Fibroblast of lung (primary cell): ENCODE measurements at regions not wholly inside any gene's neighbourhood (a gene's known extent, or its start where the extent isn't known, plus 50 kb on each side); places are given as distances from the start of the nearest gene placed in this dataset.

Experiments used
- DNase-seq, 2 donors: peaks; one replicate each; pipeline versions ENCODE4 v3.0.0 to v3.0.0-alpha.2; 2010; ENCODE audit warnings: low read depth in 2 of 2
- H2AFZ ChIP-seq: 2 replicates; pipeline ENCODE4 v1.5.1; 2012; ENCODE audit warnings: low read length, control low read depth, inconsistent platforms
- H3K27ac ChIP-seq: 2 replicates; pipeline ENCODE4 v1.5.1; 2011; ENCODE audit warnings: low read length, control low read depth; ENCODE audit not compliant: insufficient read depth
- H3K27me3 ChIP-seq: 2 replicates; pipeline ENCODE4 v1.5.1; 2011; ENCODE audit warnings: mild to moderate bottlenecking, low read length; ENCODE audit not compliant: control insufficient read depth, insufficient read depth
- H3K36me3 ChIP-seq: 2 replicates; pipeline ENCODE4 v1.5.1; 2011; ENCODE audit warnings: low read length; ENCODE audit not compliant: control insufficient read depth, insufficient read depth
- H3K4me1 ChIP-seq: 2 replicates; pipeline ENCODE4 v1.5.1; 2011; ENCODE audit warnings: low read length; ENCODE audit not compliant: control insufficient read depth, insufficient read depth; ENCODE audit errors: extremely low read depth
- H3K4me2 ChIP-seq: 2 replicates; pipeline ENCODE4 v1.5.1; 2011; ENCODE audit warnings: low read length, control low read depth; ENCODE audit not compliant: insufficient read depth; ENCODE audit errors: extremely low read depth
- H3K4me3 ChIP-seq, 4 experiments: fragments of 200-600 bp in 1 of 4; sonication (generic) in 1 of 4; replicated peaks in 1 of 4; 2 replicates each; pipeline ENCODE4 v1.5.1; 2011 to 2016; ENCODE audit warnings: low read length in 4 of 4, low read depth in 3 of 4, mild to moderate bottlenecking in 3 of 4, control low read depth in 2 of 4, inconsistent platforms in 1 of 4, mixed read lengths in 1 of 4; ENCODE audit not compliant: insufficient read depth in 1 of 4; ENCODE audit errors: control extremely low read depth in 1 of 4
- H3K79me2 ChIP-seq: 2 replicates; pipeline ENCODE4 v1.5.1; 2012; ENCODE audit warnings: mild to moderate bottlenecking, low read length, inconsistent platforms; ENCODE audit not compliant: control insufficient read depth, insufficient read depth
- H3K9ac ChIP-seq: 2 replicates; pipeline ENCODE4 v1.5.1; 2011; ENCODE audit warnings: mild to moderate bottlenecking, low read length, control low read depth; ENCODE audit not compliant: insufficient read depth
- H3K9me3 ChIP-seq: 2 replicates; pipeline ENCODE4 v1.5.1; 2012; ENCODE audit warnings: low read depth, low read length; ENCODE audit not compliant: control insufficient read depth, insufficient read depth
- H4K20me1 ChIP-seq: 2 replicates; pipeline ENCODE4 v1.5.1; 2011; ENCODE audit warnings: low read length; ENCODE audit not compliant: control insufficient read depth, insufficient read depth; ENCODE audit errors: extremely low read depth
- EZH2 ChIP-seq: IDR thresholded peaks from 2 replicates; pipeline ENCODE4 v1.5.1; 2012; ENCODE audit warnings: low read length, control low read depth, mild to moderate bottlenecking; ENCODE audit errors: missing control alignments
- TF ChIP-seq, protein P1 (sequence below), 2 donors: IDR thresholded peaks in 1 of 2; conservative IDR thresholded peaks in 1 of 2; 1 replicate in 1 of 2; 2 replicates in 1 of 2; pipeline ENCODE4 v1.5.1; 2011 to 2012; ENCODE audit warnings: low read length in 2 of 2, control low read depth in 1 of 2, inconsistent platforms in 1 of 2, low read depth in 1 of 2, mild to moderate bottlenecking in 1 of 2

DNA sequence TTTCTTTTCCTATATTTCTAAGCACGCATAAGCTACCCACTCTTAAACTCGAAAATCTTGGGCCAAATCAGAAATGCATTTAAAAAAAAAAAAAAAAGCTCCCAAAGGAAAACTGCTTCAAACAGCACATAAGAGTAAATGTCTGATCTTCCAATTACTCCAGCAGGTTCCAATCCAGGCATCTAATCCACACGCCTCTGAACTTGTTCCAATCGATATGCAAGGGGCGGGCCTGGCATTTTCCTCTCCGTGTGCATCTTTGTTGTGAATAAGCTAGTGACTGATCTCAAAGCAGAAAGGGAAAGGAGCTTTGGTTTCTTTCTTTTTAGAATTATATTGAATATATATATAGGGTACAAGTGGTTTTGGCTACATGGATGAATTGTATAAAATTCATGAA is 365.5 kb downstream of the PRDM2 start:
- Histone ChIP-seq H3K27me3 (no peaks in the 10 kb centered on the region), H2AFZ (no peak overlapping the region), H3K27ac (no peak overlapping the region), H3K79me2 (no peaks in the 10 kb centered on the region), H3K4me2 (no peak overlapping the region), H3K36me3 (no peaks in the 10 kb centered on the region), H3K4me1 (no peaks in the 10 kb centered on the region), H3K4me3 (no peak overlapping the region), H3K9ac (no peak overlapping the region), H4K20me1 (no peaks in the 10 kb centered on the region), H3K9me3 (no peaks in the 10 kb centered on the region)
- no peak for DNase-seq
- TF ChIP-seq, protein P1, sequence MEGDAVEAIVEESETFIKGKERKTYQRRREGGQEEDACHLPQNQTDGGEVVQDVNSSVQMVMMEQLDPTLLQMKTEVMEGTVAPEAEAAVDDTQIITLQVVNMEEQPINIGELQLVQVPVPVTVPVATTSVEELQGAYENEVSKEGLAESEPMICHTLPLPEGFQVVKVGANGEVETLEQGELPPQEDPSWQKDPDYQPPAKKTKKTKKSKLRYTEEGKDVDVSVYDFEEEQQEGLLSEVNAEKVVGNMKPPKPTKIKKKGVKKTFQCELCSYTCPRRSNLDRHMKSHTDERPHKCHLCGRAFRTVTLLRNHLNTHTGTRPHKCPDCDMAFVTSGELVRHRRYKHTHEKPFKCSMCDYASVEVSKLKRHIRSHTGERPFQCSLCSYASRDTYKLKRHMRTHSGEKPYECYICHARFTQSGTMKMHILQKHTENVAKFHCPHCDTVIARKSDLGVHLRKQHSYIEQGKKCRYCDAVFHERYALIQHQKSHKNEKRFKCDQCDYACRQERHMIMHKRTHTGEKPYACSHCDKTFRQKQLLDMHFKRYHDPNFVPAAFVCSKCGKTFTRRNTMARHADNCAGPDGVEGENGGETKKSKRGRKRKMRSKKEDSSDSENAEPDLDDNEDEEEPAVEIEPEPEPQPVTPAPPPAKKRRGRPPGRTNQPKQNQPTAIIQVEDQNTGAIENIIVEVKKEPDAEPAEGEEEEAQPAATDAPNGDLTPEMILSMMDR (conservative IDR thresholded peaks at IDR 0.05 in 1 of 2, IDR thresholded peaks at IDR 0.05 in 1 of 2; ENCODE audit: low read depth in 1 of 2, low read length in 2 of 2), result no peak
- TF ChIP-seq EZH2, result no peak

DNA sequence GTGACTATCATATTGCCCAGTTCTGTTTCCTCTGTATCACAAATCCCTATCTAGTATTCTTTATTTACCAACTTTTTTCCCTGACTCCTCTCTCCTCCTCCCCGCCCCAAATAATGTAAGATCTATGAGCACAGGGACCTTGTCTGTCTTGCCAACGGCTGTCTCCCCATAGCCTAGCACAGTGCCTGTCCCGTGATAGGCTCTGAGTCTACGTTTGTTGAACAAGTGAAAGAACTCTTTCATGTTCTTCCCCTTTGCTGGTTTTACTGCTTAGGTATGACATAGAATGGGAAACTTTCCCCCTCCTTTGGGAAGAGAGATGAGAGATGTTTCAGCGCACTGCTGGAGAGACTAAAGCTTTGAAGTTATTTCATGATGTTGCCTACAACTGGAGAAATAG is 367.0 kb downstream of the PRDM2 start:
- H3K4me3 ChIP-seq, result no peak overlapping the region
- no peaks in the 10 kb centered on the region for H3K4me1 ChIP-seq
- H3K36me3 ChIP-seq, result no peaks in the 10 kb centered on the region
- no peak overlapping the region for H2AFZ ChIP-seq
- DNase-seq, result no peak
- H3K79me2 ChIP-seq, result no peaks in the 10 kb centered on the region
- TF ChIP-seq EZH2, result no peak
- TF ChIP-seq, protein P1 (conservative IDR thresholded peaks at IDR 0.05 in 1 of 2, IDR thresholded peaks at IDR 0.05 in 1 of 2; ENCODE audit: low read depth in 1 of 2, low read length in 2 of 2), result no peak
- no peak overlapping the region for H3K27ac ChIP-seq
- H3K9me3 ChIP-seq, result no peaks in the 10 kb centered on the region
- no peak overlapping the region for H3K9ac ChIP-seq
- H4K20me1 ChIP-seq, result no peaks in the 10 kb centered on the region
- H3K27me3 ChIP-seq, result no peaks in the 10 kb centered on the region
- H3K4me2 ChIP-seq, result no peak overlapping the region

DNA sequence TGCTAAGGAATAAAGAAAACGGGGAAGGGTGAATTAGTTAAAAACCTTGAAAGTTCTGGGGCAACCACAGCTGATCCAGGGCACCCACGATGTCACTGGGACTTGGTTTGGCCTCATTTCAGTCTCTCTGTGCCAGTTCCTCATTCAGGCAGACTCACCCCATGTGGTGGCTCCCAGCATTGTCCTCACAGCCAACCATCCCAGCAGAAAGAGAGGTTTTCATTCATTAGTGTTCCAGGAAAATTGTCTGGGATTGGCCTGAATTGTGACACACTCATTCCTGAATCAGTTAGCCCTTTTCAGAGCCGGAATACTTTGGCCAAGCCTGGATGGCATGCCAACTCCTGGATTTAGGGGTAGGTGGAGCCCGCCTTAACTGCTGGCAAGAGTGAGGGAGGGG is 367.7 kb downstream of the PRDM2 start:
- no peaks in the 10 kb centered on the region for H3K36me3 ChIP-seq
- H3K4me2 ChIP-seq, result no peak overlapping the region
- no peak for DNase-seq
- no peaks in the 10 kb centered on the region for H3K4me1 ChIP-seq
- H4K20me1 ChIP-seq, result no peaks in the 10 kb centered on the region
- H2AFZ ChIP-seq, result no peak overlapping the region
- no peaks in the 10 kb centered on the region for H3K9me3 ChIP-seq
- no peak overlapping the region for H3K27ac ChIP-seq
- H3K79me2 ChIP-seq, result no peaks in the 10 kb centered on the region
- H3K4me3 ChIP-seq, result no peak overlapping the region
- TF ChIP-seq, protein P1 (conservative IDR thresholded peaks at IDR 0.05 in 1 of 2, IDR thresholded peaks at IDR 0.05 in 1 of 2; ENCODE audit: low read depth in 1 of 2, low read length in 2 of 2), result no peak
- no peak for TF ChIP-seq EZH2
- H3K27me3 ChIP-seq, result no peaks in the 10 kb centered on the region
- no peak overlapping the region for H3K9ac ChIP-seq
